ENCODE measurements at regions not wholly inside any gene's neighbourhood (a gene's known extent, or its start where the extent isn't known, plus 50 kb on each side); places are given as distances from the start of the nearest gene placed in this dataset.

- H3K9me2 ChIP-seq (replicated peaks; ENCODE audit: insufficient read depth, low read length): no peaks in the 10 kb centered on the region
- no peaks in the 10 kb centered on the region for H3K79me2 ChIP-seq (ENCODE audit: low read length)
- no peaks in the 10 kb centered on the region for H3K36me3 ChIP-seq (replicated peaks; ENCODE audit: insufficient read depth, low read length)
- H3K27ac ChIP-seq (ENCODE audit: low read length): no peak overlapping the region
- peaks cover 3% of the 10 kb centered on the region; the same call in 1 of the 2 replicates for H3K27me3 ChIP-seq (replicated peaks; ENCODE audit: insufficient read depth, low read length)
- no peaks in the 10 kb centered on the region for H3F3A ChIP-seq (ENCODE audit: insufficient read depth, low read length)
- no peak overlapping the region for H3K4me2 ChIP-seq (ENCODE audit: low read depth, low read length)
- TF ChIP-seq CTCF (IDR thresholded peaks at IDR 0.05; ENCODE audit: low read length) (no peak), EZH2 (optimal IDR thresholded peaks at IDR 0.05; ENCODE audit: low read depth, low read length) (no peak), EZH2phosphoT487 (IDR thresholded peaks at IDR 0.05; ENCODE audit: low read length) (no peak)
- no peaks in the 10 kb centered on the region for H3K9me3 ChIP-seq (replicated peaks; ENCODE audit: insufficient read depth, low read length)
- H2AFZ ChIP-seq (ENCODE audit: low read length): no peak overlapping the region
- no peak overlapping the region for H3K4me3 ChIP-seq (ENCODE audit: low read length)
- no peak overlapping the region for H3K9ac ChIP-seq (ENCODE audit: low read length)
- no peak for DNase-seq
- H4K20me1 ChIP-seq (ENCODE audit: insufficient read depth, low read length): no peaks in the 10 kb centered on the region
- H3K4me1 ChIP-seq (ENCODE audit: low read length): no peaks in the 10 kb centered on the region
Observed at GRCh38 chr2:238725298-238725697, 122.6 kb upstream of the TWIST2 start.

DNA sequence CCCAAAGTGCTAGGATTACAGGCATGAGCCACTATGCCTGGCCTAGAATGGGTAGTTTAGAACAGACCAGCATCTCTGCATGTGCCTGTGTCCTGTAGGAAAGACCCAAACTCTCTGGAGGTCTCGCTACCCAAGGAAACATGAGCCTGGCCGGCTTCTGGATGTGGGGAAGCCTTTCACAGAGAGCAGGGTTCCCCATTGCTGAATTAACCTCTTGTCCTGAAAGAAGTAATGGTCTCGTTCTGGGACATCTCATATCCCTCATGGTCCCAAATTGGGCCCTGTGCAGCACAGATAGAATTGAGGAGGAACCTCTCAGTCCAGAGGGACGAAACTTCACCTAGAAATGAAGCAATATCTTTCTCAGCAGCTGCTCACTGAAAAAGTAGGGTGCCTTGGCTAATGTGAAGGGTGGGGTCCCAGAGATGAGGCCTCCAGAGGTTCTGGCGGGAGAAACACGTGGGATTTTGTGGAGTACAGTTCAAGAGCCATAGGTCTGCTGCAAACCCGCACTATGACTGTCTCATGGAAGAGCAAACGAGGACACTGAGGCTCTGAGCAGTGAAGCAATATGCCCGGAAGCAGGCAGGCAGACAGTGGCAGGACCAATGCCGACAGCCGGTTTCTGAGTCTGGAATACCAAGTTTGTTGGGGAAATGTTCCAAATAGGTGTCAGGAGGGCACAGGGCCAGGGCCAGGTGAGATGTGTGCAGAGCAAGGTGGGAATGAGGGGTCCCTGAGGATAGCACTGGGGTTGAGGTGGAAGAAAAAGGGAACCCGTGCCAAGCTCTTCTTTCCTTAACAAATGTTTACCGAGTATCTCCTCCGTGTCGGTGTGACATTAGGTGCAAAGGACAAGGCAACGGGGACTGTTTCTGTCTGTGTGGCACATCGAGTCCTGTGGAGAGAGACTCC is 121.0 kb upstream of the TWIST2 start:
- no peaks in the 10 kb centered on the region for H3K36me3 ChIP-seq (replicated peaks; ENCODE audit: insufficient read depth, low read length)
- no peak overlapping the region for H3K27ac ChIP-seq (ENCODE audit: low read length)
- H3K79me2 ChIP-seq (ENCODE audit: low read length): no peaks in the 10 kb centered on the region
- H3K27me3 ChIP-seq (replicated peaks; ENCODE audit: insufficient read depth, low read length): no peaks in the 10 kb centered on the region
- H3K4me2 ChIP-seq (ENCODE audit: low read depth, low read length): no peak overlapping the region
- H4K20me1 ChIP-seq (ENCODE audit: insufficient read depth, low read length): no peaks in the 10 kb centered on the region
- no peak overlapping the region for H2AFZ ChIP-seq (ENCODE audit: low read length)
- TF ChIP-seq CTCF (IDR thresholded peaks at IDR 0.05; ENCODE audit: low read length) (no peak), EZH2 (optimal IDR thresholded peaks at IDR 0.05; ENCODE audit: low read depth, low read length) (no peak), EZH2phosphoT487 (IDR thresholded peaks at IDR 0.05; ENCODE audit: low read length) (no peak)
- no peak overlapping the region for H3K4me3 ChIP-seq (ENCODE audit: low read length)
- no peaks in the 10 kb centered on the region for H3K9me3 ChIP-seq (replicated peaks; ENCODE audit: insufficient read depth, low read length)
- DNase-seq: no peak
- no peaks in the 10 kb centered on the region for H3K9me2 ChIP-seq (replicated peaks; ENCODE audit: insufficient read depth, low read length)
- no peaks in the 10 kb centered on the region for H3F3A ChIP-seq (ENCODE audit: insufficient read depth, low read length)
- H3K9ac ChIP-seq (ENCODE audit: low read length): no peak overlapping the region
- H3K4me1 ChIP-seq (ENCODE audit: low read length): no peaks in the 10 kb centered on the region

DNA sequence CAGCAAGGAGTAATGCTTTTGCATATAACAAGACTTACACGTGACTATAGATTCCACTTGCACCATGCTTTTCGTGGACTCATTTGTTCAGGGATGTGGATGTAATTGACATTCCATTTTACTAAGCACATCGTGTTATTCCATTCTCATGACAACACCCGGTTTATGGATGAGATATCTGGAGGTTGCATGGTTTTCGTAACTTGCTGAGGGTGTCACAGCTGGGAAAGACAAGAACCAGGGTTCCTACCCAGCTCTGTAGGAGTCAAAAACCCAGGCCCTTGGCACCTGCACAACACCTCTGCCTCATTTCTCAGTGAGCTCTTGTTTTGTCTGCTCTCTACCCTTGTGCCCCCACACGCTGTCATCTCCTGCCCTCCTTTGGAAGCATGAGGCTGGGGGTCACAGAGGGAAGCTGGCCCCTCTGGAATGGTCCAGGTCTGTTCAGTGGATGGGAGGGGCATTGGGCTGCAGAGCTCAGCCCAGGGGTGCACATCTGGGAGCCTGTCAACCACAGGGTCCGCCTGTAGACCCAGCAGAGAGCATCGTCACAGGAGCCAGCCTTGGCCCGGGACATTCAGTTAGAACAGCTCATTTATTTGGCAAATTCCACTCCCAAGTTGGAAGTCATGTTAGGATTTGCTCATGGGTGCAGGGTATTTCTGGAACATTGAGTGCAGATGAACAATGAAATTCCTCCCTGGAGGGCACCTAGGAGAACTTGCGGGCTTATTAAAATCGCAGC is 120.1 kb upstream of the TWIST2 start:
- Histone ChIP-seq H3K4me2 (ENCODE audit: low read depth, low read length) (no peak overlapping the region), H3F3A (ENCODE audit: insufficient read depth, low read length) (no peaks in the 10 kb centered on the region), H3K4me3 (ENCODE audit: low read length) (no peak overlapping the region), H3K27ac (ENCODE audit: low read length) (no peak overlapping the region), H3K4me1 (ENCODE audit: low read length) (no peaks in the 10 kb centered on the region), H2AFZ (ENCODE audit: low read length) (no peak overlapping the region), H3K9me3 (replicated peaks; ENCODE audit: insufficient read depth, low read length) (no peaks in the 10 kb centered on the region), H3K27me3 (replicated peaks; ENCODE audit: insufficient read depth, low read length) (no peaks in the 10 kb centered on the region), H4K20me1 (ENCODE audit: insufficient read depth, low read length) (no peaks in the 10 kb centered on the region), H3K9me2 (replicated peaks; ENCODE audit: insufficient read depth, low read length) (no peaks in the 10 kb centered on the region), H3K9ac (ENCODE audit: low read length) (no peak overlapping the region), H3K79me2 (ENCODE audit: low read length) (no peaks in the 10 kb centered on the region), H3K36me3 (replicated peaks; ENCODE audit: insufficient read depth, low read length) (no peaks in the 10 kb centered on the region)
- no peak for DNase-seq
- TF ChIP-seq CTCF (IDR thresholded peaks at IDR 0.05; ENCODE audit: low read length): no peak
- TF ChIP-seq EZH2 (optimal IDR thresholded peaks at IDR 0.05; ENCODE audit: low read depth, low read length): no peak
- TF ChIP-seq EZH2phosphoT487 (IDR thresholded peaks at IDR 0.05; ENCODE audit: low read length): no peak
